NCI-H524 treated with DMSO at 0.1 percent for 48 hours (cell line): ENCODE measurements at regions not wholly inside any gene's neighbourhood (a gene's known extent, or its start where the extent isn't known, plus 50 kb on each side); places are given as distances from the start of the nearest gene placed in this dataset.

Experiments used
- DNase-seq: peaks from one replicate; lab custom pipeline; 2025; lab: John Stamatoyannopoulos, UW

GRCh38 chr3:3560591-3561311, 238.5 kb upstream of the LRRN1 start:
- no peak for DNase-seq

GRCh38 chr3:3559786-3560185, 239.4 kb upstream of the LRRN1 start:
- no peak for DNase-seq

- DNase-seq, result no peak
Observed at GRCh38 chr3:3556078-3556477, 243.2 kb upstream of the LRRN1 start.

GRCh38 chr3:3553236-3553635, 246.0 kb upstream of the LRRN1 start:
- DNase-seq, result no peak

GRCh38 chr3:3552761-3553160, 246.5 kb upstream of the LRRN1 start:
- DNase-seq, result no peak

- no peak for DNase-seq
Observed at GRCh38 chr3:3551981-3552380, 247.2 kb upstream of the LRRN1 start.

GRCh38 chr3:3545360-3545759, 253.9 kb upstream of the LRRN1 start:
- no peak for DNase-seq

- DNase-seq, result no peak
Observed at GRCh38 chr3:3538451-3538850, 260.8 kb upstream of the LRRN1 start.

- no peak for DNase-seq
Observed at GRCh38 chr3:3532508-3532907, 266.7 kb upstream of the LRRN1 start.

- DNase-seq, result no peak
Observed at GRCh38 chr3:3531476-3531875, 267.8 kb upstream of the LRRN1 start.

- no peak for DNase-seq
Observed at GRCh38 chr3:3519266-3519665, 280.0 kb upstream of the LRRN1 start.

- DNase-seq, result no peak
Observed at GRCh38 chr3:3516996-3517395, 282.2 kb upstream of the LRRN1 start.

GRCh38 chr3:3516384-3516783, 282.8 kb upstream of the LRRN1 start:
- DNase-seq, result no peak

- DNase-seq, result no peak
Observed at GRCh38 chr3:3509665-3510064, 289.6 kb upstream of the LRRN1 start.

GRCh38 chr3:3504686-3505085, 294.5 kb upstream of the LRRN1 start:
- no peak for DNase-seq

GRCh38 chr3:3503411-3503810, 295.8 kb upstream of the LRRN1 start:
- peak; percentile 60 for DNase-seq

GRCh38 chr3:3499987-3500386, 299.2 kb upstream of the LRRN1 start:
- DNase-seq, result no peak

- DNase-seq, result no peak
Observed at GRCh38 chr3:3499012-3499562, 300.1 kb upstream of the LRRN1 start.

GRCh38 chr3:3495611-3496010, 303.6 kb upstream of the LRRN1 start:
- no peak for DNase-seq

- no peak for DNase-seq
Observed at GRCh38 chr3:3476669-3477068, 297.2 kb upstream of the CRBN start.

- DNase-seq, result no peak
Observed at GRCh38 chr3:3468596-3468995, 289.1 kb upstream of the CRBN start.

- DNase-seq, result no peak
Observed at GRCh38 chr3:3464131-3464530, 284.6 kb upstream of the CRBN start.

- no peak for DNase-seq
Observed at GRCh38 chr3:3461317-3461716, 281.8 kb upstream of the CRBN start.

- no peak for DNase-seq
Observed at GRCh38 chr3:3448468-3448867, 269.0 kb upstream of the CRBN start.
